Progenitor cell of endocrine pancreas (in vitro differentiated cells): ENCODE measurements at regions not wholly inside any gene's neighbourhood (a gene's known extent, or its start where the extent isn't known, plus 50 kb on each side); places are given as distances from the start of the nearest gene placed in this dataset.

Experiments
- DNase-seq: peaks from one replicate; pipeline ENCODE4 v3.0.0; 2021; ENCODE audit warnings: low spot score; ENCODE audit not compliant: unreplicated experiment
- H3K27ac Mint-ChIP-seq: 2 replicates; pipeline ENCODE4 v1.8.0; 2021; ENCODE audit warnings: mild to moderate bottlenecking, moderate library complexity, mixed read lengths
- H3K27me3 Mint-ChIP-seq: 2 replicates; pipeline ENCODE4 v1.8.0; 2021; ENCODE audit warnings: mixed read lengths
- H3K36me3 Mint-ChIP-seq: 2 replicates; pipeline ENCODE4 v1.8.0; 2022; ENCODE audit warnings: mixed read lengths; ENCODE audit not compliant: insufficient read depth
- H3K4me1 Mint-ChIP-seq: 2 replicates; pipeline ENCODE4 v1.8.0; 2021; ENCODE audit warnings: low read depth, mixed read lengths
- H3K4me3 Mint-ChIP-seq: 2 replicates; pipeline ENCODE4 v1.8.0; 2021; ENCODE audit warnings: low read depth, mild to moderate bottlenecking, moderate library complexity, mixed read lengths
- H3K9me3 Mint-ChIP-seq: 2 replicates; pipeline ENCODE4 v1.8.0; 2021; ENCODE audit warnings: low read depth, mixed read lengths
- CTCF ChIP-seq: fragments of 200-600 bp; sonication (generic); IDR thresholded peaks from one replicate; pipeline ENCODE4 v1.5.0; 2021; ENCODE audit warnings: antibody characterized with exemption, mild to moderate bottlenecking; ENCODE audit not compliant: unreplicated experiment

GRCh38 chr5:12655675-12656074 is 751.4 kb upstream of the CTNND2 start:
- Mint-ChIP-seq H3K4me3 (no peak overlapping the region), H3K4me1 (no peaks in the 10 kb centered on the region), H3K27ac (no peak overlapping the region), H3K36me3 (no peaks in the 10 kb centered on the region), H3K9me3 (peaks cover 16% of the 10 kb centered on the region), H3K27me3 (no peaks in the 10 kb centered on the region)
- no peak for TF ChIP-seq CTCF
- no peak for DNase-seq

- no peaks in the 10 kb centered on the region for H3K27me3 Mint-ChIP-seq
- no peak for DNase-seq
- TF ChIP-seq CTCF, result no peak
- no peak overlapping the region for H3K4me3 Mint-ChIP-seq
- H3K27ac Mint-ChIP-seq, result no peak overlapping the region
- H3K9me3 Mint-ChIP-seq, result peaks cover 6% of the 10 kb centered on the region
- no peaks in the 10 kb centered on the region for H3K4me1 Mint-ChIP-seq
- no peaks in the 10 kb centered on the region for H3K36me3 Mint-ChIP-seq
Measured at GRCh38 chr5:12652201-12652600, 748.0 kb upstream of the CTNND2 start.

- Mint-ChIP-seq H3K9me3 (peaks cover 7% of the 10 kb centered on the region), H3K27ac (no peak overlapping the region), H3K27me3 (no peaks in the 10 kb centered on the region), H3K4me1 (no peaks in the 10 kb centered on the region), H3K36me3 (no peaks in the 10 kb centered on the region), H3K4me3 (no peak overlapping the region)
- no peak for DNase-seq
- no peak for TF ChIP-seq CTCF
Measured at GRCh38 chr5:12648558-12648957, 744.3 kb upstream of the CTNND2 start.

- H3K4me1 Mint-ChIP-seq, result no peaks in the 10 kb centered on the region
- H3K4me3 Mint-ChIP-seq, result no peak overlapping the region
- peaks cover 7% of the 10 kb centered on the region for H3K9me3 Mint-ChIP-seq
- no peak for DNase-seq
- no peak for TF ChIP-seq CTCF
- no peaks in the 10 kb centered on the region for H3K27me3 Mint-ChIP-seq
- H3K27ac Mint-ChIP-seq, result no peak overlapping the region
- H3K36me3 Mint-ChIP-seq, result no peaks in the 10 kb centered on the region
Measured at GRCh38 chr5:12647613-12648012, 743.4 kb upstream of the CTNND2 start.

- Mint-ChIP-seq H3K4me1 (peaks cover 5% of the 10 kb centered on the region), H3K36me3 (no peaks in the 10 kb centered on the region), H3K9me3 (peaks cover 7% of the 10 kb centered on the region), H3K27me3 (no peaks in the 10 kb centered on the region), H3K27ac (no peak overlapping the region), H3K4me3 (no peak overlapping the region)
- TF ChIP-seq CTCF, result no peak
- no peak for DNase-seq
Measured at GRCh38 chr5:12645582-12645981, 741.3 kb upstream of the CTNND2 start.
